Epithelial cell of proximal tubule (primary cell): ENCODE measurements at regions not wholly inside any gene's neighbourhood (a gene's known extent, or its start where the extent isn't known, plus 50 kb on each side); places are given as distances from the start of the nearest gene placed in this dataset.
"Not testable (repeated sequence)": the region's sequence is repeated elsewhere in the genome, so short reads cannot be mapped to it uniquely, and the experiment has no call there.

Experiments
- DNase-seq: peaks from one replicate; pipeline ENCODE4 v3.0.0-alpha.2; 2011; ENCODE audit warnings: low read depth
- H3K4me3 ChIP-seq: 2 replicates; pipeline ENCODE4 v1.5.1; 2011; ENCODE audit warnings: low read depth, mild to moderate bottlenecking, low read length

DNA sequence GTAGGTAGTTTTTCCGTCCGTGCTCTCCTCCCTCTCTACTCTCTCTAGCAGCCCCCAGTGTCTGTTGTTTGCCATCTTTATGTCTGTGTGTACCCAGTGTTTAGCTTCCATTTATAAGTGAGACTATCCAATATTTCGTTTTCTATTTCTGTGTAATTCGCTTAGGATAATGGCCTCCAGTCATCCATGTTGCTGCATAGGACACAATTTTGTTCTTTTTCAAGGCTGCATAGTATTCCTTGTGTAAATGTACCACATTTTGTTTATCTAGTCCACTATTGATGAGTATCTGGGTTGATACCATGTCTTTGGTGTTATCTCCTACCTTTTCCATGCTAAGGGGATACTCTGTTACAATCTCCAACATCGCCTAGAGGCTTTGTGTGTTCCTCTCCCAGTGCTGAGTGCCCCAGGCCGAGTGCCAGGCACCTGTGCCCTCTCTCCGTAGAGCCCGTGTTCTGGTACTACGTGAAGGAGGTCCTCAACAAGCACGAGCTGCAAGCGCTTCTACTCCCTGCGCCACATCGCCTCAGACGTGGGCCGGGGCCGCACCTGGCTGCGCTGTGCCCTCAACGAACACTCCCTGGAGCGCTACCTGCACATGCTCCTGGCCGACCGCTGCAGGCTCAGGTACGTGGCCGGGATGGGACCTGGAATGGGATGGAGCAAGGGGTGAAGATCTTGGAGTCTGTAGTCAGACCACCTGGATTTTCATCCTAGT is 51.0 kb downstream of the NPIPB11 start:
- DNase-seq, H3K4me3 ChIP-seq: not testable (repeated sequence)

DNA sequence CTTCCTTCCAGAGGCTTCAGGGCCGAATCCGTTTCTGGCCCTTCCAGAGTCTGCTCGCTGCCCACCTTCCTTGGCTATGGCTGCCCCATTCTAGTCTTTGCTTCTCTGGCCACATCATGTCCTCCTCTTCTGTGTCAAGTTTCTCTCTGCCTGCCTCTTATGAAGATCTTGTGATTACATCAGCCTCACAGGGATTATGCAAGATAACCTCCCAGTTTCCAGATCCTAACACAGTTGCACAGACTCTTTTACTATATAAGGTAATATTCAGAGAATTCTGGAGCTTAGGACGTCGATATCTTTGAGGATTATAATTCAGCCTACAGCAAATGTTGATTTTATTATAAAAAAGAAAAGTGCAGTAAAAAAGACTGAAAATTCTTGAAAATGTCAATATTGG is 52.1 kb downstream of the NPIPB11 start:
- H3K4me3 ChIP-seq, DNase-seq: not testable (repeated sequence)

DNA sequence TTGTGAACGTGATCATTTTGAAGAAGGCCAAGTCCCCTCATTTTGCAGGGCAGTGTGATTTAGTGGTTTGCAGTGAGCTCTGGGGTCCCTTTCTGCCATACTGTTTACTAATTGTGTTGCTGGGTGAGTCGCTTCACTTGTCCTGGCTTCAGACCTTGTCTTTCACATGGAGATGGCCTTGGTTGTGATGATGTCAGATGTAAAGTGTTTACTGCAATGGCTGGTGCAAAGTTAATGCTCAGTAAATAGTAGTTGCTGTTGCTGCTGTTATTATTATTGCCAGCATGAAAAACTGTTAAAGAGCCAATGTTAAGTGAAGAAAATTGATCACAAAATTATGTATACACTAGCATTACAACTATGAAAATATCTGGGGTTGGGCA is 53.9 kb downstream of the NPIPB11 start:
- DNase-seq, H3K4me3 ChIP-seq: not testable (repeated sequence)

DNA sequence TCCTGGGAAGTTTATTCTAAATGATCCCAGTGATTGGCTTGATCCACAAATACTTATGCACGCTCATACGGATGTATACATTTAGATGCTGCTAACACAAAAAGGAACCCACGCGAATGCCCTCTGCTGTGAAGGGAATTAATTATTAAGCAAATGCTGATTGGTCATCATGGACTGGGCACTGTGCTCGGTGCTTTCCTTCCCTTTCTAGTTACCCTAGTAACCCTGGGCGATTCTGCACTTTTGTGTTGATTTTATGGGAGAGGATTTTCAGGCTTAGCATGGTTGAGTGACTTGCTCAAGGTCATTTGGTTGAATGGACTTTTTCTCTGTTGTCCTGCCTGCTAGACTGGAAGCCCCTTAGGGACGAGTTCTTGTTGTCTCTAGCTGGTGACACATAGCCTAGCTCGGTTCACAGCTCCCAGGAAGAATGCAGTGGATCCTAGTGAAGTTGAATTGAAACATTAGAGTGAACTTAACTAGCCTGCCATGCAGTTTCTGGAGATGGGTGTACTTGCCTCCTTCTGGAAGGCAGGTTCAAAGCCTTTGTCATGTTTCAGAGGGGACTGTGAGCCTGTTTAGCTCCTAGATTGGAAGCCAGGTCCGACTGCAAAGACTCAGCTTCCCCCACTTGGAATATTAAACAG is 54.4 kb downstream of the NPIPB11 start:
- not testable (repeated sequence) for DNase-seq, H3K4me3 ChIP-seq

DNA sequence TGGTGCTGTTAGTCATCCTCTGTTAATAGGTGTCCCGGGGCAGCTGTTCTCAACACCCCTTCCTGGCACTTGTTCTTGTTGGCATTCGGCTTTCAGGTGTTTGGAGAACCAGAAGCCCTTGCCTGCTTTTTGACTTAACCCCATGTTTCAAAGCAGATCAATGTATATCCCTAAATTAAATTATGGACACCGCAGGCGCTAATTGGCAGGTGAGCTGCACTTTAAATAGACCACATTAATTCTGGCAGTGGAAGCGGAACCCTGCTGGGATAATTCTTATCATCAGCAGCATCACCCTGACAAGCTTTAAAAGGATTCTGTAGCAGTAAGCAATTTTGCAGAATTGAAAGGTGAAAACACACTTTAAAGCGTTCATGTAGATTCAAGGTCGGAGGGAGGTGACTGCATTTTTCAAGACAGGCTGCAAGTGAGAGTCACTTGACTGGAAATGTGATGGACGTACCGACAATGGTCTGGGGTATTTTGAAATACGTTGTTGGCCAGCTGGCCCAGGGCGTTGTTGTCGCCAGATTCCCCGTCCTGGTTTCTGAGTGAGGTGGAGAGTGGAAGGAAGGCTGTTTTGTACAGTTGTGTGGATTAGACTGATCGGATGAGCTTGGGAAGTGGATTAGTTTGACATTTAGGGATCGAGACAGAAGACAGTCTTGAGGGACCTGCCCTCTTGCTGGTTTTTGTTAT is 55.1 kb downstream of the NPIPB11 start:
- not testable (repeated sequence) for H3K4me3 ChIP-seq, DNase-seq

DNA sequence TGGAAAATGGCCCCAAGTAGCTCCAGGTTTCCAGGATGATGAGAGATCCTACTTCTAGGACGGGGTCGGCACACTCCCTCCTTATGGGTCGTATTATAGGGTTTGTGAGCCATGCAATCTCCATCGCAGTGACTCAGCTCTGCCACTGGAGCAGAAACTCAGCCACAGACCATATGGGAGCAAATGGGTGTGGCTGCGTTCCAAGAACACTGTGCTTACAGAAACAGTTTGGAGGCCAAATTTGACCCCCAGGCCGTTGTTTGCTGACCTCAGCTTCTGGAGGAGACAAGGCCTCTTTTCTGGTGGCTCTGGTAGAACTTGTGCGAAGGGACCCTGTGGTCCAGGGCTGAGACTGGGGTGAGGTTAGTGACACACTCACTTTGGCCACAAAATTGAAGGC is 56.5 kb downstream of the NPIPB11 start:
- H3K4me3 ChIP-seq, DNase-seq: not testable (repeated sequence)

DNA sequence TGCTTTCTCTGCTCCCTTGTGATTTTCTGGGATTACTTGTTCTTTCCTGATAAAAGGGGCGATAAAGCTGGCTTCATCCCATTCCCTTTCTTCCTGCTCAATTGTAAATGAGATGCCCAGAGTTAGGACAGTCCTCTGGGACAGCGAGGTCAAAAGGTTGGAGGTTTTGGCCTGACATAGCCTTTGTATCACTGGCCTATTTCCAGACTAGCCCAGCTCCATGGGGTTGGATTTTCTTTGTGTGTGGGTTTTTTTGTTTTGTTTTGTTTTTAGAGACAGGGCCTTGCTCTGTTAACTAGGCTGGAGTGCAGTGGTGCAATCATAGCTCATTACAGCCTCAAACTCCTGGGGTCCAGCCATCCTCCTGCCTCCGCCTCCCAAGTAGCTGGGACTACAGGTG is 57.8 kb downstream of the NPIPB11 start:
- not testable (repeated sequence) for DNase-seq, H3K4me3 ChIP-seq

DNA sequence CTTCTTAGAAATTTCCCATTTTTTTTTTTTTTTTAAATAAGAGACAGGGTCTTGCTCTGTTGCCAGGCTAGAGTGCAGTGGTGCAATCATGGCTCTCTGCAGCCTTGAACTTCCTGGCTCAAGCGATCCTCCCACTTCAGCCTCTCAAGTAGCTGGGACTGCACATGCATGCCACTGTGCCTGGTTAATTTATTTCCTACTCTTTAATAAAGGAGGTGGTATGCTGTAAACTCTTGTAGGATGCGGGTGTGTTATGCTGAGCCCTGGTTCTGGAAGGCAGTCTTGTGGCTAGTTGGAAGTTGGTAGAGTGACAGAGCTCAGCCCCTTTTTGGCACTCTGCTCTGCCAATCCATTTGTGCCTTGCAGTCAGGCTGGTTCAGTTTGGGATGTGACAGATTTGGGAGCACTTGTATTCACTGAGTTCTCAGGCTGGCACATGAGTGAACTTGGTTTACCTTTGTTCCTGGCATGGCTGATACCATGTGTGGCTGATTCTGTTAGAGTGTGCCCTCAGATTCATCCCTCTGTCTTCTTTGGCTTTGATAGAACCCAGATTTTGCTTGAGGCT is 58.3 kb downstream of the NPIPB11 start:
- H3K4me3 ChIP-seq, DNase-seq: not testable (repeated sequence)

DNA sequence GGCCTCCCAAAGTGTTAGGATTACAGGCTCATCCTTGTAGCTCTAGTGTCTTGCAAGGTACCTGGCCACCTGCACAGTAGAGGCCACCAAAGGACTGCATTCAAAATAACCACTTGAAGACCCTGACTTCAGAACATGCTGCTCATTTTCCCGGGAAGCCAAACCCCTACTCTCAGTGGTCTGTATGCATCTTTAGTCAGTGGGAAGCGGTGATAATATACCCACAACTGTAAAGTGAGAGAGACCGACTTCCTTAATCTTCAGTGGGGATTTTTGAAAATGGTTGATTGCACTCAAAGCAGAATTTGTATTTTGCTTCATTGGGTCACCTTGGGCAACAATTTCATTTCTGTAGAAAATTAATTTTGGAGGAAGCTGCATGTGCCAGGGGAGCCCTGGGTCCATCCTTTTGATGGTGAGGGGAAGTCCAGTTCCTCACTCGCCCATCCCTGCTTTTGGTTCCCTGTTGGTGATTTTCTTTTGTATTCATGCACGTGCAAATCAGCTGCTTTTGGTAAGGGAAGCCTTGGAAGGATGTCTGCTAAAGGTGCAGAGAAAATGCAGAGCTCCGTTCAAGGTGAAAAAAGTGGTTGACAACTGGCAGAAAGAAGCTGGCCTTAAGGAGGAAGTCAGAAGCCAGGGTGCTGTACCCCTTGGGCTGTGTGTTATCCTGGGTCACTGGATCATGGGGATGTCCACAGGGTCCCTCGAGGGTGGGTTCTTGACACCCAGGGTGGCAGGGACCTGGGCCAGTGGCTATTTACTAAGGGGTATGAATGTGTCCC is 59.5 kb downstream of the NPIPB11 start:
- DNase-seq, H3K4me3 ChIP-seq: not testable (repeated sequence)

DNA sequence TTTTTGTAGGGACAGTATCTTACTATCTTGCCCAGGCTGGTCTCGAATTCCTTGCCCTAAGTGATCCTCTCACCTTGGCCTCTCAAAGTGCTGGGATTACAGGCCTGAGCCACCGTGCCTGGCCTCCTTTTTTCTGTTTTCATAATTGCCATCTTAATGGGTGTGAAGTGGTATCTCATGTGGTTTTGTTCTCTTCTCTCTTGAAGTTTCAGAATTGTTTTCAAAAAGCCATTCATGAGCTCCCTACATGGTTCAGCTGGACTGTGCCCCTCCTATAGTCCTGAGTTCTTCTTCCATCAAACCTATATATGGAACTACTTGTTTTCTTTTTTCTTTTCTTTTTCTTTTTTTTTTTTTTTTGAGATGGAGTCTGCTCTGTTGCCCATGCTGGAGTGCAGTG is 60.3 kb downstream of the NPIPB11 start:
- H3K4me3 ChIP-seq, DNase-seq: not testable (repeated sequence)

DNA sequence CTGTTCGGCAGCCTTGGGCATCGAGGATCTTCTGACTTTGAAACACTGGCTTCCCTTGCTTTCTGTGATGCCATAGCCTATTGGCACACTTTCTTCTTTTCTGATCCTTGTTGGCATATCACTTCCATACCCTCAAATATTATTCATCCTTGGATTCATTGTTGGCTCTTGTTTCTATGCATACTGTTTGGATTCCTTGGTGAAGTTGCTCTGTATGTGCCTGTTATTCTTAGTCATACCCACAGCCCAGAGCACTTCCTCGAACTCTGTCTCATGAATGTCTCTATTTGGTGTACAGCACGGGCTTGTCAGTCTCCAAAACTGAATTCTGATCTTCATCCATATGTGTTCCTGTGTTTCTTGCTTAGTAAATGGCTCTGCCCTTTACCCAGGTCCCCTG is 63.6 kb downstream of the NPIPB11 start:
- H3K4me3 ChIP-seq, DNase-seq: not testable (repeated sequence)

DNA sequence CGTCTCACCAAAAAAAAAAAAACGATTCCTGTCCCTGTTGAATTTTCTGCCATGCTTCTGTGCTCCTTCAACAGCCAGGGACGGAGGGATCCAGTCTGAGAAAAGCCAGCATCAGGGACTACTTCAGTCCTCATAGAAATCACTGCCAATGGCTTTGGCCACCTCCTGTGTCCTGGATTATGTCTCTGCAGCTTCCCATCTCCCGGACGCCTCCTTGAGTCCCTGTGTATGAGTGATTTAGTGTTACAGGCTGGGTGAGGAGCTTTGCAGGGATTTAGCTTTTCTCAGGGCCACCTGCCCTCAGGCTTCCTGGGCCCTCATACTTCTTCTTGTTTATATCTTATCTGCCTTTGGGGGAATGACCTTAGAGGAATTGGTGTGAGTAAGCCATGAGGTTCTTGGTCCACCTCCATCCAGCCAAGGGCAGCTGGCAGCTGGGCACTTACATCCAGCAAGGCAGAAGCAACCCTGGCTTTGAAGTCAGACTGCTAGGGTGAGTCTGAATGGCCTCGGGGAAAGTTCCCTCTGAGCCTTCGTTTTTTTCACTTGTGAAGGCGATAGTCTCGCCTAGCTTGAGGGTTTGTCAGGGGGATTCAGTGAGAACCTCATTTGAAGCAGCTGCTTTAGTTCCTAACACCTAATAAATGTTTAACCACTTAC is 65.6 kb downstream of the NPIPB11 start:
- DNase-seq, H3K4me3 ChIP-seq: not testable (repeated sequence)

DNA sequence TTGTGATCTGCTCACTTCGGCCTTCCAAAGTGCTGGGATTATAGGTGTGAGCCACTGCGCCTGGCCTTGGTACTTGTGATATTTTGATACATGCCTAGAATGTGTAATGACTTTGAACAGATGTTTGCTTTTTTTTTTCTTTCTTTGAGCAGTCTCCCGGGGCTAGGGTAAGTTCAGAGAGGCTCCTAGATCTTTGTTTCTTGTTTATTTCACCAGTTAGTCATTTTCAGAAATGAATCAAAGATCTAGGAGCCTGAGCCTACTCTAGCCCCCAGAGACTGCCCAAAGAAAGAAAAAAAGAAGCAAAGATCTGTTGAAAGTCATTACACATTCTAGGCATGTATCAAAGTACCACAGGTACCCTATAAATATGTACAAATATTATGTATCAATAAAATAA is 66.3 kb downstream of the NPIPB11 start:
- not testable (repeated sequence) for H3K4me3 ChIP-seq, DNase-seq

DNA sequence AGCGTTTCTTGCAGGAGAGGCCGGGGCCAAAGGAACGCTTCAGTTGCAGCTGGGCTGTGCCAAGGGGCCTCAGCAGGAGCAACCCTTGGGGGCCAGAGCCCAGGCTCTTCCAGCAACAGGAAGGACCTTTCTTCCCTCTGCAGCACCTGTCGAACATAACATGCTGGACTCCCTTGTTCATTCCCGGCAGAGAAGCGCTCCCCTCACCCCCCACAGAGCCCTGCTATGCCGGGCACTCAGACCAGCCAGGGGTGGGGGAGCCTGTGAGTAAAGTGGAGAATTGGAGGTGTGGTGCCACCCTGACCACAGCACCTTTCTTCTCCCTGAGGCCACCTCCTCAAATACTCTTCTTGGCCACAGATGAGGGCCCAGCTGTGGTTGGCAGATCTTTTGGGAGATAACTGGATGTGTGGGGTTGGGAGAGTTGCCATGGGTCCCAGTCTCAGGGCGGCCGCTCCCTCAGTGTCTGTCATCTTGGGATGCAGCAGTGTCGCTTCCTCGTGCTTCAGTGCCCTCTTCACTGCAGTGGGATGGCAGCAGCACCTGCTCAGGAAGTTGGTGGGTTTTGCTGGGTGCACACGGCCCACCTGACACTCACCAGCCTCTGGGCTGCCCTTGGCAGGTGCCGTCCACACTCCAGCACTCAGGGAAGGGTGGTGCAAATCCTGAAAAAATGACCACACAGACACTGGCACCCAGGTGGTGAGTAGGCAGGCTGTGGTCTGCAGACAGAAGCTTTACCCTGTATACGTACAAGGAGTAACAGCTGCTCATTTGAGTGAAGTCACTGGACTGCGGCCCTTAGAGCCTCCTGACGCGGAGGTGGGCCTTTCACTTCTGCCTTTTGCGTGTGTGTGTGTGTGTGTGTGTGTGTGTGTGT is 67.5 kb downstream of the NPIPB11 start:
- H3K4me3 ChIP-seq, DNase-seq: not testable (repeated sequence)

DNA sequence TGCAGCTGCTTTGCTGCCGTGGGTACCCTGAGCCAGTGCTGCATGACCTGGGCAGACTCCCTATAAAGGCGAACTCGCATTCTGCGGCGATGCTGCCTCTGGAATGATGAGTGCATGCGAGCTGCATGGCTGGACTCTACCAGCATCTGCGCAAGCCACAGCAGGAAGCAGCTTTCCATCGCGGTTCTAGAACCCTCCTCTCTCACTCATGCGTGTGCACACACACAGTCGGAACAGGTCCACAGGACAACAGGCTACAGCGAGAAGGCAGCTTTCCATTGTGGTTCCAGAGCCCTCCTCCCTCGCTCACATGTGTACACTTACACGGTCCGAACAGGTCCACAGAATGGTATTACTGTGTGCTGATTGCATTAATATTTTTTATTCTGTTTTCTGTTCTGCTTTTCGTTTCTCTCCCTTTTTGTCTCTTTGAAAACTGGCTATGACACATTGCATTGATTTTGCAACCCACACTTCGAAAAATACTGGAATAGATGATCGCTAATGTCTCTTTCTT is 69.1 kb downstream of the NPIPB11 start:
- not testable (repeated sequence) for H3K4me3 ChIP-seq, DNase-seq

DNA sequence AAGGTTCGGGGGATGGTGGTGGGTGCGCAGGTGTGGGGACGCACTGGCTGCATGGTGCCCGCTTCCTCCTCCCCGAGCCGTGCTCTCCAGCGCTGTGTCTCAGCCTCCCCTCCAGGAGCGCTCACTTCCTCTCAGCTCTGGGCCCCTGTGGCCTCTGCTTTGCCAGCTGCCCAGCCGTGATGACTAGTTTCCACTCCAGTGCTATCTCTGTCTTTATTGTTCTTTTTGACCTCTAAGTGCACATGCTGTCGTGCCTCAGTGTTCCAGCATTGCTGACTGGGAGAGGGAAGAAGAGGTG is 71.0 kb downstream of the NPIPB11 start:
- DNase-seq, H3K4me3 ChIP-seq: not testable (repeated sequence)

DNA sequence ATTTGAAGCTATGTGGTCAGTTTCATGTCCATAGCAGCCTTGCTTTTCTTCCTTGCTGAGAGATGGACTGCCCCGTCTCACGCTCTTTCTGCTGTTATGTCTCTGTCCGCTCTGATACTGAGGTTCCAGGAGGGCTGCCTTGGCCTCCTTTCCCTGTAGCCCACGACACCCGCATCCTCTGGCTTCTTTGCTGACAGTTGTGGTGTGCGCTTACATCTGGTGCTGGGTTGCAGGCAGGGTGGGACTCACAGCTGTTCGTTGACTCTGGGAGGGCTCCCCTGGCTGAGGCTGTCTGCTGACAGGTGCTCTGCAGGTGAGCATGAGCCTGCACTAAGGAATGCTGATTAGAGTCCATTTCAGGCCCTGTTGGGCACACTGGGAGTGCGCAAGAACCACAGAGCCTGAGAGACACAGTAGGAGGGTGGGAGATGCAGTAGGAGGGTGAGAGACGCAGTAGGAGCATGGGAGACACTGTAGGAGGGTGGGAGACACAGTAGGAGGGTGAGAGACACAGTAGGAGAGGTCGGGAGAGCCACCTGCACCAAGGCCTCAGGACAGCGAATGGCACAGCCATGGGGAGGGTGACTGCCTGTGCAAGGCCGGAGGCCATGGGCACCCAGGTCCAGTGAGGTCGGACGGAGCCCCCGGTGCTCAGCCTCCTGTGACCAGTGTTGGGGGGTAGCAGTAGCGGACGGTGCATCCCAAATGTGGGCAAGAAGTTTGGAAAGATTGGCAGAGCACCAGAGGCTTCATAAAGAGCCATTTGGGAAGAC is 71.5 kb downstream of the NPIPB11 start:
- DNase-seq: not testable (repeated sequence)

More for the DNA sequence above, 71.5 kb downstream of the NPIPB11 start:
- not testable (repeated sequence) for H3K4me3 ChIP-seq
